Vagina (tissue), 2 donors: ENCODE measurements at regions not wholly inside any gene's neighbourhood (a gene's known extent, or its start where the extent isn't known, plus 50 kb on each side); places are given as distances from the start of the nearest gene placed in this dataset.
A peak's percentile ranks its signal among the peaks of the same experiment; 100 is the strongest.

Experiments
- DNase-seq, 2 donors: peaks; one replicate each; pipeline ENCODE4 v3.0.0-alpha.2; 2017; ENCODE audit errors: extremely low spot score in 2 of 2
- H3K27ac ChIP-seq: fragments of 200-600 bp; sonication (generic); one replicate; pipeline ENCODE4 v1.5.1; 2019
- H3K27me3 ChIP-seq: fragments of 200-600 bp; sonication (generic); one replicate; pipeline ENCODE4 v1.5.1; 2019
- H3K36me3 ChIP-seq, 2 donors: fragments of 200-600 bp; sonication (generic); one replicate each; pipeline ENCODE4 v1.5.1; 2017 to 2019
- H3K4me1 ChIP-seq: fragments of 200-600 bp; sonication (generic); one replicate; pipeline ENCODE4 v1.5.1; 2019
- H3K4me3 ChIP-seq, 2 donors: fragments of 200-600 bp; sonication (generic); 1 replicate in 1 of 2; 2 replicates in 1 of 2; pipeline ENCODE4 v1.5.1; 2016 to 2019
- H3K9me3 ChIP-seq: fragments of 200-600 bp; sonication (generic); one replicate; pipeline ENCODE4 v1.5.1; 2019
- POLR2A ChIP-seq, 2 donors: fragments of 450-650 bp; IDR thresholded peaks; one replicate each; pipeline ENCODE4 v1.6.1; 2017; ENCODE audit warnings: antibody characterized with exemption in 2 of 2, mild to moderate bottlenecking in 2 of 2, moderate library complexity in 2 of 2
- POLR2AphosphoS5 ChIP-seq, 2 donors: sonication (generic); formaldehyde crosslinking; IDR thresholded peaks; one replicate each; pipeline ENCODE4 v1.9.0; 2017; ENCODE audit warnings: antibody characterized with exemption in 2 of 2, mild to moderate bottlenecking in 2 of 2, low read depth in 1 of 2; ENCODE audit not compliant: insufficient read depth in 1 of 2
- intact Hi-C: fragments of 100-400 bp; cut with DNase I; formaldehyde crosslinking; loops from one replicate; pipeline ENCODE4 v1.15.1; 2023
- TF ChIP-seq, protein P1 (sequence below), 3 experiments: fragments of 450-650 bp in 2 of 3; fragments of 200-600 bp in 1 of 3; sonication (generic) in 1 of 3; IDR thresholded peaks; one replicate each; pipeline ENCODE4 v1.5.1; 2017 to 2019; ENCODE audit warnings: antibody characterized with exemption in 3 of 3, mild to moderate bottlenecking in 2 of 3, moderate library complexity in 2 of 3

DNA sequence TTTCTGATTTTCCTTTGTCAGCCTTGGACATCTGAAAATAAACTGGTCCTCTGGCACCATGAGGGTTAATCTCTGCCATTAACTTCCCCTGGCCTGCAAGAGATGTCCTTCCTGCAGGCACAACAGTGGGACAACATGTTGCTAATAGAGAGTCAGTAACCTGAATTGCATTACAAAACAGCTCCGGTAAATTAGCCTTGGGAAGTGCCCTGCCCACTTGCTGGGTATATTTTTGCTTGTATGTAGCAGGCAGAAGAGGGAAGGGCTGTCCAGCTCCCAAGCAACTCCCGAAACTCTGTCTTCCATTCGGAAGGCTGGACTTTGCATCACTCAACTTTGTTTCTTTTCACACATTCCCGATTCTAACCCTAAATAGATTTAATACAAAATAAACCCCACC lies 104.4 kb upstream of the ATP8B1 start:
- DNase-seq = peak in 1 of 2 donors; percentile 32
- intact Hi-C loops = no loop called here
- H3K4me1 ChIP-seq = no peaks in the 10 kb centered on the region

DNA sequence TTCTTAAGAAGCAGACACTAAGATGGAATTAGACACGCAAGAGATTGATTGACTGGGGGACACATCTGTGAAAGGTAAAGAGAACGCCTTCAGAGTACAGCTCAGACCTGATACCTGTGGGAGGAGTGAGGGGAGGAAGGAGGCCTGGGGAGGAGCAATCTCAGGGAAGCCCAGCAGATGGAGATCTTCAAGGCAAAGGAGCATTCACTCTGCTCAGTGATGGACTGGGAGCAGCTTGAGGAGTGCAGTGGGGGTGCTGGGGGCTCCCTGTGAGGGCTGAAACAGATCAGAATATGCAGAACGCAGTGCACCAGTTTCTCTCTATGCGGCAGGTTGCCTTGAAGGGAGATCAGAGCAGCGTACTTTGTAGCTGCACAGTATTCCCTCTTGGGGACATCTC lies 103.7 kb upstream of the ATP8B1 start:
- Histone ChIP-seq H3K27ac (no peak overlapping the region), H3K9me3 (no peaks in the 10 kb centered on the region), H3K27me3 (no peaks in the 10 kb centered on the region), H3K36me3 (no peaks in the 10 kb centered on the region), H3K4me1 (no peaks in the 10 kb centered on the region), H3K4me3 (no peak overlapping the region)
- TF ChIP-seq, protein P1, sequence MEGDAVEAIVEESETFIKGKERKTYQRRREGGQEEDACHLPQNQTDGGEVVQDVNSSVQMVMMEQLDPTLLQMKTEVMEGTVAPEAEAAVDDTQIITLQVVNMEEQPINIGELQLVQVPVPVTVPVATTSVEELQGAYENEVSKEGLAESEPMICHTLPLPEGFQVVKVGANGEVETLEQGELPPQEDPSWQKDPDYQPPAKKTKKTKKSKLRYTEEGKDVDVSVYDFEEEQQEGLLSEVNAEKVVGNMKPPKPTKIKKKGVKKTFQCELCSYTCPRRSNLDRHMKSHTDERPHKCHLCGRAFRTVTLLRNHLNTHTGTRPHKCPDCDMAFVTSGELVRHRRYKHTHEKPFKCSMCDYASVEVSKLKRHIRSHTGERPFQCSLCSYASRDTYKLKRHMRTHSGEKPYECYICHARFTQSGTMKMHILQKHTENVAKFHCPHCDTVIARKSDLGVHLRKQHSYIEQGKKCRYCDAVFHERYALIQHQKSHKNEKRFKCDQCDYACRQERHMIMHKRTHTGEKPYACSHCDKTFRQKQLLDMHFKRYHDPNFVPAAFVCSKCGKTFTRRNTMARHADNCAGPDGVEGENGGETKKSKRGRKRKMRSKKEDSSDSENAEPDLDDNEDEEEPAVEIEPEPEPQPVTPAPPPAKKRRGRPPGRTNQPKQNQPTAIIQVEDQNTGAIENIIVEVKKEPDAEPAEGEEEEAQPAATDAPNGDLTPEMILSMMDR (IDR thresholded peaks at IDR 0.05) = no peak
- TF ChIP-seq POLR2A (IDR thresholded peaks at IDR 0.05) = no peak
- no peak for TF ChIP-seq POLR2AphosphoS5 (IDR thresholded peaks at IDR 0.05; ENCODE audit: insufficient read depth in 1 of 2, low read depth in 1 of 2)
- intact Hi-C loops = no loop called here
- peak in 1 of 2 donors; percentile 56 for DNase-seq

More for the DNA sequence above, 104.4 kb upstream of the ATP8B1 start:
- TF ChIP-seq, protein P1 (IDR thresholded peaks at IDR 0.05) = no peak
- no peak for TF ChIP-seq POLR2AphosphoS5 (IDR thresholded peaks at IDR 0.05; ENCODE audit: insufficient read depth in 1 of 2, low read depth in 1 of 2)
- TF ChIP-seq POLR2A (IDR thresholded peaks at IDR 0.05) = no peak
- Histone ChIP-seq H3K27ac (no peak overlapping the region), H3K36me3 (no peaks in the 10 kb centered on the region), H3K9me3 (no peaks in the 10 kb centered on the region), H3K27me3 (no peaks in the 10 kb centered on the region), H3K4me3 (no peak overlapping the region)

DNA sequence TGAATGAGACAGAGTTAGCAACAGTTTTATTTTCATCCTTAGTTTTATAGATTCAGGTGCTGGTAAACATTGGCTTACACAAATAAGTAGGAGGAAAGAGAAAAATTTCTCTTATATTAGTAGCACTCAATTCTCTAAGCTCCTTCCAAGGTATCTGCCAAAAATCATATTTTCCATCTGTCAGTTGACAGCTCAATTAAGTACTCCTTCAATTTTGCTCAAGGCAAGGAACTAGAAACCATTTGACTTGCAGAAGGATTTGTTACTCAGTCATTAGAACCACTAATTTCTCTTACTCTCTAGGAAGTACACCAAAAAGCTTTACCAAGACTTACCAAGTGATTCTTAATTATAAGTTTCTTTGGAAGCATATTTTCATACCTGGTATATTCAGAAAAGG lies 101.4 kb upstream of the ATP8B1 start:
- TF ChIP-seq POLR2A (IDR thresholded peaks at IDR 0.05) (no peak), POLR2AphosphoS5 (IDR thresholded peaks at IDR 0.05; ENCODE audit: insufficient read depth in 1 of 2, low read depth in 1 of 2) (no peak)
- TF ChIP-seq, protein P1 (IDR thresholded peaks at IDR 0.05) = no peak
- intact Hi-C loops = no loop called here

DNA sequence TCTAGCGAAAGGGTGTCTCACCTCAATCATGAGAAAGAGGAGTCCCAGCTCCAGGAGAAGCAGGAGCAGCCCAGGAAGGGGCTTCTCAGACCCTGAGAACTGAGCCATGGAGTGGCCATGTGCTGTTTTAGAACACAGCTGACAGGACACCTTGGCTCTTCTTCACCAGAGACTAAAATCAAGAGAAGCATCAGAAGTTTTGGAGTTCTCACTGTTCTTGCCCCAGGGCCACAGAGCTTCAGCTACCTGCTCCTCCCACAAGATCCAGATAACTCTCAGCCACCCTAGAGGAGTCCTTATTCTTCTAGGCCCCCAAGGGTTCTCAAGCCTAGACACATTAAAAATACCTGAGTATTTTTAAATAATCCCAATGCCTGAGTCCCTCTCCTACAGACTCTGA lies 99.6 kb upstream of the ATP8B1 start:
- DNase-seq = no peak
- Histone ChIP-seq H3K9me3 (no peaks in the 10 kb centered on the region), H3K36me3 (no peaks in the 10 kb centered on the region), H3K4me3 (no peak overlapping the region), H3K27ac (no peak overlapping the region), H3K27me3 (no peaks in the 10 kb centered on the region), H3K4me1 (no peaks in the 10 kb centered on the region)
- intact Hi-C loops = no loop called here
- TF ChIP-seq, protein P1 (IDR thresholded peaks at IDR 0.05) = no peak
- no peak for TF ChIP-seq POLR2A (IDR thresholded peaks at IDR 0.05)
- TF ChIP-seq POLR2AphosphoS5 (IDR thresholded peaks at IDR 0.05; ENCODE audit: insufficient read depth in 1 of 2, low read depth in 1 of 2) = no peak

More for the DNA sequence above, 101.4 kb upstream of the ATP8B1 start:
- Histone ChIP-seq H3K4me1 (no peaks in the 10 kb centered on the region), H3K36me3 (no peaks in the 10 kb centered on the region), H3K4me3 (no peak overlapping the region), H3K27me3 (no peaks in the 10 kb centered on the region), H3K27ac (no peak overlapping the region), H3K9me3 (no peaks in the 10 kb centered on the region)
- no peak for DNase-seq

DNA sequence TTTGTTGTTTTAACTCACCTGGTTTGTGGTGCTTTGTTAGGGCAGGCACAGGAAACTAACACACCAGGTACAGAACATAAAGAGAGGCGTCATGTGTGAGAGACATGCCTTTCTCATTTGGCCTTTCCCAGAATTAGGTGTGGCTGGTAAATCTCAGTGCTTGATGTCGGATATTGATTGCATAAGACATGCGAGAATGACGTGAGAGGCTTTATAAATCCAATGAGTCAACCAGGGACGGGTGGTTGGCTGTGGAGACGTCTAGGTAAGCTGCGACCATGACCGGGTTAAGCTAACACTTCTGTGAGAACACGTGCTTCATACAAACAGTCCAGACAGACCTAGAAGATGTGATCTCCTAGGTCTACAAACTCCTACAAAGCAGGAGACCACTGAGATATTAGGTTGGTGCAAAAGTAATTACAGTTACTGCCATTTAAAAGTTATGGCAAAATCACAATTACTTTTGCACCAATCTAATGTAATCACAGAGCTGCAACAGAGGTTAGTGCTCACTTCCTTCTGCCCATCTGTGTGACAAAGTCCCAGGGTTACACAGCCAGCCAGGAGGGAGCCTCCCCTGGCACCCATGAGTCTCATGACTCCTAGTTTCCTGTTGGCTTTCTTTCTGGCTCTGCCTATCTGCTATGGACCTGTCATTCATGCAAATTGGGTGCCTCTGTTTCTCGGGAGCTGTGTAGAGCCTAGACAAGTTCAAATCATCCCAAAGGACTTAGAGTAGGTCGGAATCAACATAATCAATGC lies 98.9 kb upstream of the ATP8B1 start:
- no peak overlapping the region for H3K27ac ChIP-seq

More for the DNA sequence above, 98.9 kb upstream of the ATP8B1 start:
- Histone ChIP-seq H3K4me3 (no peak overlapping the region), H3K4me1 (no peaks in the 10 kb centered on the region), H3K36me3 (no peaks in the 10 kb centered on the region), H3K9me3 (no peaks in the 10 kb centered on the region), H3K27me3 (no peaks in the 10 kb centered on the region)
- DNase-seq = peak in 1 of 2 donors; percentile 56
- intact Hi-C loops = no loop called here
- TF ChIP-seq POLR2A (IDR thresholded peaks at IDR 0.05) (no peak), POLR2AphosphoS5 (IDR thresholded peaks at IDR 0.05; ENCODE audit: insufficient read depth in 1 of 2, low read depth in 1 of 2) (peak in 1 of 2 donors; percentile 79)
- TF ChIP-seq, protein P1 (IDR thresholded peaks at IDR 0.05) = no peak
